SK-N-MC (cell line): ENCODE measurements at regions not wholly inside any gene's neighbourhood (a gene's known extent, or its start where the extent isn't known, plus 50 kb on each side); places are given as distances from the start of the nearest gene placed in this dataset.

ENCODE experiments used
- DNase-seq: peaks from one replicate; pipeline ENCODE4 v3.0.0-alpha.2; 2011; ENCODE audit warnings: low read depth, low spot score
- H3K27ac ChIP-seq: fragments of 200-600 bp; sonication (generic); 2 replicates; pipeline ENCODE4 v1.5.1; 2016; ENCODE audit warnings: mixed run types
- H3K36me3 ChIP-seq: fragments of 200-600 bp; sonication (generic); 2 replicates; pipeline ENCODE4 v1.6.1; 2017; ENCODE audit warnings: antibody characterized with exemption, low read length, mixed read lengths; ENCODE audit not compliant: insufficient read depth
- H3K4me3 ChIP-seq: fragments of 200-600 bp; sonication (generic); 2 replicates; pipeline ENCODE4 v1.5.1; 2016
- H3K9ac ChIP-seq: fragments of 200-600 bp; sonication (generic); 2 replicates; pipeline ENCODE4 v1.8.0; 2017; ENCODE audit warnings: mixed run types, mixed read lengths; ENCODE audit not compliant: insufficient read length
- H3K9me3 ChIP-seq: fragments of 200-600 bp; sonication (generic); 2 replicates; pipeline ENCODE4 v1.6.1; 2017; ENCODE audit warnings: low read depth, mild to moderate bottlenecking, antibody characterized with exemption, low read length, moderate library complexity, mixed read lengths
- EZH2 ChIP-seq: fragments of 200-600 bp; sonication (generic); IDR thresholded peaks from one replicate; pipeline ENCODE4 v1.6.1; 2017; ENCODE audit warnings: antibody characterized with exemption
- FOXP2 ChIP-seq: optimal IDR thresholded peaks from 2 replicates; pipeline ENCODE3; 2011; ENCODE audit warnings: mild to moderate bottlenecking, moderate library complexity; ENCODE audit not compliant: insufficient read depth; ENCODE audit errors: extremely low read length, control extremely low read depth
- POLR2AphosphoS5 ChIP-seq: IDR thresholded peaks from 2 replicates; pipeline ENCODE4 v1.6.1; 2012; ENCODE audit warnings: mild to moderate bottlenecking, low read depth, low read length, borderline replicate concordance

GRCh38 chr2:128841803-128842202 lies 523.1 kb upstream of the HS6ST1 start:
- TF ChIP-seq FOXP2: no peak
- TF ChIP-seq EZH2: no peak
- TF ChIP-seq POLR2AphosphoS5: no peak
- Histone ChIP-seq H3K4me3 (no peak overlapping the region), H3K36me3 (no peaks in the 10 kb centered on the region), H3K9me3 (no peaks in the 10 kb centered on the region), H3K27ac (no peak overlapping the region), H3K9ac (no peak overlapping the region)
- DNase-seq: no peak

- TF ChIP-seq FOXP2 (no peak), EZH2 (no peak), POLR2AphosphoS5 (no peak)
- DNase-seq: no peak
- H3K9ac ChIP-seq: no peak overlapping the region
- H3K4me3 ChIP-seq: no peak overlapping the region
- H3K36me3 ChIP-seq: no peaks in the 10 kb centered on the region
- H3K9me3 ChIP-seq: no peaks in the 10 kb centered on the region
- H3K27ac ChIP-seq: no peak overlapping the region
Observed at GRCh38 chr2:128867311-128867710, 548.6 kb upstream of the HS6ST1 start.

- Histone ChIP-seq H3K4me3 (no peak overlapping the region), H3K9ac (no peak overlapping the region), H3K9me3 (no peaks in the 10 kb centered on the region), H3K27ac (no peak overlapping the region), H3K36me3 (no peaks in the 10 kb centered on the region)
- no peak for DNase-seq
- no peak for TF ChIP-seq EZH2
- no peak for TF ChIP-seq FOXP2
- TF ChIP-seq POLR2AphosphoS5: no peak
Observed at GRCh38 chr2:128867936-128868636, 549.4 kb upstream of the HS6ST1 start.

- Histone ChIP-seq H3K9ac (no peak overlapping the region), H3K27ac (no peak overlapping the region), H3K9me3 (no peaks in the 10 kb centered on the region), H3K4me3 (no peak overlapping the region), H3K36me3 (no peaks in the 10 kb centered on the region)
- TF ChIP-seq POLR2AphosphoS5: no peak
- no peak for TF ChIP-seq EZH2
- TF ChIP-seq FOXP2: no peak
- DNase-seq: no peak
Observed at GRCh38 chr2:128868686-128869551, 550.3 kb upstream of the HS6ST1 start.

- H3K9ac ChIP-seq: no peak overlapping the region
- TF ChIP-seq POLR2AphosphoS5 (no peak), EZH2 (no peak), FOXP2 (no peak)
Observed at GRCh38 chr2:128874608-128875007, 555.9 kb upstream of the HS6ST1 start.

GRCh38 chr2:128876986-128877983 lies 558.6 kb upstream of the HS6ST1 start:
- H3K36me3 ChIP-seq: no peaks in the 10 kb centered on the region
- no peaks in the 10 kb centered on the region for H3K9me3 ChIP-seq
- H3K27ac ChIP-seq: no peak overlapping the region
- TF ChIP-seq POLR2AphosphoS5 (no peak), FOXP2 (no peak), EZH2 (no peak)
- no peak overlapping the region for H3K4me3 ChIP-seq
- no peak for DNase-seq
- H3K9ac ChIP-seq: no peak overlapping the region

More at GRCh38 chr2:128874608-128875007, 555.9 kb upstream of the HS6ST1 start:
- Histone ChIP-seq H3K36me3 (no peaks in the 10 kb centered on the region), H3K27ac (no peak overlapping the region), H3K4me3 (no peak overlapping the region), H3K9me3 (no peaks in the 10 kb centered on the region)
- DNase-seq: no peak

- Histone ChIP-seq H3K9ac (no peak overlapping the region), H3K9me3 (no peaks in the 10 kb centered on the region), H3K36me3 (no peaks in the 10 kb centered on the region), H3K27ac (no peak overlapping the region), H3K4me3 (no peak overlapping the region)
- no peak for DNase-seq
- no peak for TF ChIP-seq FOXP2
- no peak for TF ChIP-seq POLR2AphosphoS5
- no peak for TF ChIP-seq EZH2
Observed at GRCh38 chr2:128879161-128879560, 560.5 kb upstream of the HS6ST1 start.

GRCh38 chr2:128894896-128895295 lies 576.2 kb upstream of the HS6ST1 start:
- Histone ChIP-seq H3K4me3 (no peak overlapping the region), H3K9me3 (no peaks in the 10 kb centered on the region), H3K36me3 (no peaks in the 10 kb centered on the region), H3K9ac (no peak overlapping the region), H3K27ac (no peak overlapping the region)
- no peak for DNase-seq
- TF ChIP-seq FOXP2: no peak
- no peak for TF ChIP-seq EZH2
- no peak for TF ChIP-seq POLR2AphosphoS5
